GM13976 (cell line): ENCODE measurements at regions not wholly inside any gene's neighbourhood (a gene's known extent, or its start where the extent isn't known, plus 50 kb on each side); places are given as distances from the start of the nearest gene placed in this dataset.

Source experiments
- DNase-seq: peaks from one replicate; pipeline ENCODE4 v3.0.0; 2012; ENCODE audit warnings: low spot score
- CTCF ChIP-seq: IDR thresholded peaks from 2 replicates; pipeline ENCODE4 v1.5.1; 2012; ENCODE audit warnings: borderline replicate concordance, mild to moderate bottlenecking; ENCODE audit not compliant: insufficient read depth; ENCODE audit errors: extremely low read depth, missing control alignments, control extremely low read depth
- in situ Hi-C: fragments of 300-500 bp; cut with MboI; formaldehyde crosslinking; loops from one replicate; pipeline ENCODE4 v1.12.0; 2022; ENCODE audit warnings: low sequenced_read_pairs, mixed read lengths, inconsistent platforms; ENCODE audit not compliant: unreplicated experiment

- in situ Hi-C loops, result no loop called here
- DNase-seq, result no peak
Measured at GRCh38 chr10:90450797-90451196, 407.0 kb downstream of the HTR7 start.

GRCh38 chr10:90451283-90451682 lies 406.6 kb downstream of the HTR7 start:
- in situ Hi-C loops, result no loop called here
- DNase-seq, result no peak

More at GRCh38 chr10:90450797-90451196, 407.0 kb downstream of the HTR7 start:
- TF ChIP-seq CTCF, result no peak

GRCh38 chr10:90458054-90458453 lies 399.8 kb downstream of the HTR7 start:
- in situ Hi-C loops, result no loop called here
- TF ChIP-seq CTCF, result no peak
- DNase-seq, result no peak

More at GRCh38 chr10:90451283-90451682, 406.6 kb downstream of the HTR7 start:
- TF ChIP-seq CTCF, result no peak

GRCh38 chr10:90458571-90458970 lies 399.3 kb downstream of the HTR7 start:
- DNase-seq, result no peak
- TF ChIP-seq CTCF, result no peak
- in situ Hi-C loops, result no loop called here

GRCh38 chr10:90461437-90462155 lies 396.2 kb downstream of the HTR7 start:
- no peak for TF ChIP-seq CTCF
- in situ Hi-C loops, result no loop called here
- DNase-seq, result no peak

- no peak for DNase-seq
- in situ Hi-C loops, result no loop called here
Measured at GRCh38 chr10:90462749-90463470, 394.9 kb downstream of the HTR7 start.

More at GRCh38 chr10:90462749-90463470, 394.9 kb downstream of the HTR7 start:
- TF ChIP-seq CTCF, result no peak
